K562 (cell line): ENCODE measurements at regions not wholly inside any gene's neighbourhood (a gene's known extent, or its start where the extent isn't known, plus 50 kb on each side); places are given as distances from the start of the nearest gene placed in this dataset.

Experiments
- ATAC-seq: fragments of 200-7000 bp; cut with Tn5 transposase; 3 replicates; pipeline ENCODE4 v1.9.1; 2020; ENCODE audit warnings: moderate library complexity
- BruUV-seq: library from RNA; stranded (reverse); fragments of 400-500 nt; replicated peaks from 2 replicates; lab custom pipeline; 2021; lab: Mats Ljungman, UMichigan
- CTCF ChIA-PET: fragments of 300-600 bp; formaldehyde crosslinking; extraction: SDS; loops from one replicate; lab custom pipeline; 2021; ENCODE audit warnings: low intra/inter-chr PET ratio; lab: Yijun Ruan, JAX
- POLR2A ChIA-PET: fragments of 300-600, 350-650 bp; sonication (Branson Sonifier 250); formaldehyde crosslinking; extraction: SDS; loops from one replicate; lab custom pipeline; 2021; ENCODE audit warnings: antibody characterized with exemption, inconsistent platforms; lab: Yijun Ruan, JAX
- DNase-seq, 4 experiments: peaks; one replicate each; pipeline versions ENCODE4 v3.0.0 to v3.0.0-alpha.2; 2011 to 2018; ENCODE audit warnings: low spot score in 3 of 4, mixed read lengths in 3 of 4; ENCODE audit errors: extremely low read depth in 1 of 4
- FAIRE-seq: peaks from 2 replicates; lab custom pipeline; 2011; peaks lifted over from hg19 to GRCh38; lab: Jason Lieb, UNC
- H2AFZ ChIP-seq: 2 replicates; pipeline ENCODE4 v1.6.0; 2011; ENCODE audit warnings: low read depth, low read length, control low read depth, inconsistent platforms
- H3K27ac ChIP-seq: fragments of 200-600 bp; 3 replicates; pipeline ENCODE4 v1.8.0; 2011; ENCODE audit warnings: low read depth, mild to moderate bottlenecking, control low read depth, inconsistent platforms, low read length, moderate library complexity, mixed read lengths; ENCODE audit errors: extremely low read depth
- H3K27me3 ChIP-seq, 2 experiments: fragments of 300-600 bp in 1 of 2; 2 replicates in 1 of 2; 3 replicates in 1 of 2; pipeline versions ENCODE4 v1.6.0 to v1.8.0; 2011; ENCODE audit warnings: inconsistent platforms in 2 of 2, low read length in 2 of 2, mild to moderate bottlenecking in 1 of 2, mixed read lengths in 1 of 2, moderate library complexity in 1 of 2; ENCODE audit not compliant: control insufficient read depth in 2 of 2, insufficient read depth in 2 of 2
- H3K36me3 ChIP-seq: fragments of 300-600 bp; 3 replicates; pipeline ENCODE4 v1.8.0; 2011; ENCODE audit warnings: mild to moderate bottlenecking, low read length, inconsistent platforms; ENCODE audit not compliant: control insufficient read depth, insufficient read depth
- H3K4me1 ChIP-seq, 2 experiments: fragments of 200-600 bp in 1 of 2; replicated peaks in 1 of 2; 2 replicates in 1 of 2; 3 replicates in 1 of 2; pipeline versions ENCODE4 v1.5.1 to v1.8.0; 2011; ENCODE audit warnings: inconsistent platforms in 2 of 2, low read length in 2 of 2, mild to moderate bottlenecking in 1 of 2, mixed read lengths in 1 of 2, moderate library complexity in 1 of 2; ENCODE audit not compliant: control insufficient read depth in 2 of 2, insufficient read depth in 2 of 2
- H3K4me2 ChIP-seq: 2 replicates; pipeline ENCODE4 v1.6.1; 2011; ENCODE audit warnings: low read length, control low read depth, inconsistent platforms, mixed read lengths; ENCODE audit not compliant: insufficient read depth
- H3K4me3 ChIP-seq: fragments of 200-600 bp; sonication (generic), shearing (Covaris generic); 2 replicates; pipeline ENCODE4 v1.5.1; 2016; ENCODE audit warnings: control low read depth, inconsistent platforms
- H3K79me2 ChIP-seq: fragments of 200-600 bp; 3 replicates; pipeline ENCODE4 v1.8.0; 2011; ENCODE audit warnings: low read length, inconsistent platforms; ENCODE audit not compliant: control insufficient read depth, insufficient read depth
- H3K9ac ChIP-seq, 2 experiments: 2 replicates each; pipeline versions ENCODE4 v1.6.0 to v1.6.1; 2011; ENCODE audit warnings: low read depth in 2 of 2, low read length in 2 of 2, control low read depth in 1 of 2, inconsistent platforms in 1 of 2, mild to moderate bottlenecking in 1 of 2, mixed read lengths in 1 of 2; ENCODE audit not compliant: insufficient read depth in 1 of 2
- H3K9me1 ChIP-seq: one replicate; pipeline ENCODE4 v1.6.0; 2011; ENCODE audit warnings: inconsistent platforms, mild to moderate bottlenecking, low read length, moderate library complexity; ENCODE audit not compliant: control insufficient read depth, insufficient read depth
- H3K9me3 ChIP-seq: replicated peaks from 2 replicates; pipeline ENCODE4 v1.5.1; 2011; ENCODE audit warnings: low read depth, low read length, inconsistent platforms; ENCODE audit not compliant: control insufficient read depth, insufficient read depth
- H4K20me1 ChIP-seq: replicated peaks from 2 replicates; pipeline ENCODE4 v1.6.1; 2011; ENCODE audit warnings: low read length, inconsistent platforms, mixed read lengths; ENCODE audit not compliant: control insufficient read depth, insufficient read depth
- EWSR1 ChIP-seq: fragments of 450-650 bp; IDR thresholded peaks from 2 replicates; pipeline ENCODE4 v1.6.1; 2018; ENCODE audit warnings: borderline replicate concordance, mild to moderate bottlenecking, low read depth, moderate library complexity; ENCODE audit not compliant: partially characterized antibody
- TCF7 ChIP-seq: sonication (generic); IDR thresholded peaks from 2 replicates; pipeline ENCODE4 v1.6.1; 2016; ENCODE audit warnings: antibody characterized with exemption, borderline replicate concordance
- WGBS: fragments of 100-300 bp; shearing (Covaris generic); methylation state at CpG from one replicate; pipeline ENCODE4 v1.1.6; 2016; ENCODE audit warnings: low coverage, mixed read lengths; ENCODE audit not compliant: insufficient coverage; ENCODE audit errors: missing lambda C conversion rate; 5-methylcytosine and 5-hydroxymethylcytosine counted together
- in situ Hi-C: fragments of 300-500 bp; cut with MboI; formaldehyde crosslinking; loops from 4 replicates; pipeline ENCODE4 v1.15.0; 2018; ENCODE audit warnings: inconsistent platforms, mixed read lengths
- intact Hi-C: fragments of 100-400 bp; cut with micrococcal nuclease; formaldehyde crosslinking; loops from 2 replicates; pipeline ENCODE4 v1.14.2; 2022
- TF ChIP-seq, protein P1 (sequence below): sonication (generic); formaldehyde crosslinking; IDR thresholded peaks from 2 replicates; pipeline ENCODE4 v1.4.0; 2020; ENCODE audit warnings: mild to moderate bottlenecking, missing genetic modification reagents

DNA sequence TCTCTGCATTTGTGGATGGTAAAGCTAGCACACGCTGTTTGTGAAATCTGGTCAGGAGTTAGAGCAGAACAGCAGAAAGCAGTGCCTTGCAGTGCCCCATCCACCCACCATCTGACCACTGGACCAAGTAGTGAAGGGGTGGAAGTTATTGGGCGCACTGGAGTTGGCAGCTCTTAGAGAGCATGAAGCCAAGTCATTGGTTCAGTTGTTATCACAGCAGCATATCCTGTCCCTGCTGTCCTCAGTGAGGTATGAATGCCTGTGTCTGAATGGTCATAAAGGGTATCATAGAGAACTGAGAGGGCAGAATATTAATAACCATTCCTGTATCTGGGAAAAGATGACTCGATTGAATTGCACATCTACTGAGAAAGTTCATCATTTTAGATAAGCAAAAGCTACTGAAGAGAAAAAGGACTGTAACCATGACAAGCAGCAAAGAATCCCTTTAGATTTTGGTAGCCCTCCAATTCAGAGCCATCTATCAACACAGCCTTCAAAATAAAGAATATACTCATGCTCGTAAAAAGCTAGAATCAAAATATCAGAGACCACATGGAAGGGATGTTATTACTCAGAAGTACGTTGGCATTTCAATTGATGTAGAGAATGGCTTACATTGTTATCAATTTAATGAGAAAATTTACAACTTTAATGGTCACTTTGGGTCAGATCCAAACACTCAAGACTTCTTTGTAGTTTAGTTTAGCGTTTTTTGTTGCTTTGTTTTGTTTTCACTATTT is 919.0 kb downstream of the EFNB2 start:
- TF ChIP-seq EWSR1 (no peak), TCF7 (no peak)
- TF ChIP-seq, protein P1, sequence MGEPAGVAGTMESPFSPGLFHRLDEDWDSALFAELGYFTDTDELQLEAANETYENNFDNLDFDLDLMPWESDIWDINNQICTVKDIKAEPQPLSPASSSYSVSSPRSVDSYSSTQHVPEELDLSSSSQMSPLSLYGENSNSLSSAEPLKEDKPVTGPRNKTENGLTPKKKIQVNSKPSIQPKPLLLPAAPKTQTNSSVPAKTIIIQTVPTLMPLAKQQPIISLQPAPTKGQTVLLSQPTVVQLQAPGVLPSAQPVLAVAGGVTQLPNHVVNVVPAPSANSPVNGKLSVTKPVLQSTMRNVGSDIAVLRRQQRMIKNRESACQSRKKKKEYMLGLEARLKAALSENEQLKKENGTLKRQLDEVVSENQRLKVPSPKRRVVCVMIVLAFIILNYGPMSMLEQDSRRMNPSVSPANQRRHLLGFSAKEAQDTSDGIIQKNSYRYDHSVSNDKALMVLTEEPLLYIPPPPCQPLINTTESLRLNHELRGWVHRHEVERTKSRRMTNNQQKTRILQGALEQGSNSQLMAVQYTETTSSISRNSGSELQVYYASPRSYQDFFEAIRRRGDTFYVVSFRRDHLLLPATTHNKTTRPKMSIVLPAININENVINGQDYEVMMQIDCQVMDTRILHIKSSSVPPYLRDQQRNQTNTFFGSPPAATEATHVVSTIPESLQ (CRISPR knock-in tag) = no peak
- ChIA-PET CTCF (no interaction called here), POLR2A (no interaction called here)
- no peak for DNase-seq
- Histone ChIP-seq H2AFZ (no peak overlapping the region), H3K9me1 (no peaks in the 10 kb centered on the region), H3K36me3 (no peaks in the 10 kb centered on the region), H3K9ac (no peak overlapping the region), H3K4me1 (no peaks in the 10 kb centered on the region), H3K4me3 (no peak overlapping the region), H3K79me2 (no peaks in the 10 kb centered on the region), H3K9me3 (no peaks in the 10 kb centered on the region), H3K27me3 (no peaks in the 10 kb centered on the region), H3K4me2 (no peak overlapping the region), H3K27ac (no peak overlapping the region), H4K20me1 (no peaks in the 10 kb centered on the region)
- no TSS peak for BruUV-seq
- in situ Hi-C loops (no loop called here), intact Hi-C loops (no loop called here)
- no peak for FAIRE-seq
- no peak for ATAC-seq
- 0% methylated on average over 5 of the region's 6 CpGs for WGBS
